CD4-positive, alpha-beta memory T cell (primary cell): ENCODE measurements at regions not wholly inside any gene's neighbourhood (a gene's known extent, or its start where the extent isn't known, plus 50 kb on each side); places are given as distances from the start of the nearest gene placed in this dataset.
A peak's percentile ranks its signal among the peaks of the same experiment; 100 is the strongest.
"Not testable (repeated sequence)": the region's sequence is repeated elsewhere in the genome, so short reads cannot be mapped to it uniquely, and the experiment has no call there.

Experiments
- CTCF ChIA-PET: fragments of 350-600 bp; sonication (Branson Sonifier 250); formaldehyde crosslinking; loops from one replicate; lab custom pipeline; 2021; ENCODE audit warnings: inconsistent platforms; ENCODE audit not compliant: partially characterized antibody; lab: Charles Lee
- POLR2A ChIA-PET: fragments of 350-600 bp; sonication (Branson Sonifier 250); formaldehyde crosslinking; loops from one replicate; lab custom pipeline; 2021; ENCODE audit not compliant: partially characterized antibody; lab: Charles Lee
- DNase-seq, 5 donors: peaks; one replicate each; pipeline versions ENCODE4 v3.0.0 to v3.0.0-alpha.2; 2020 to 2022; ENCODE audit warnings: mixed read lengths in 1 of 5
- H3K27ac ChIP-seq: one replicate; pipeline ENCODE4 v1.7.0; 2013; ENCODE audit warnings: low read depth, low read length
- H3K27me3 ChIP-seq: 2 replicates; pipeline ENCODE4 v1.7.0; 2013; ENCODE audit warnings: mild to moderate bottlenecking, low read length, moderate library complexity; ENCODE audit not compliant: insufficient read depth
- H3K36me3 ChIP-seq: 2 replicates; pipeline ENCODE4 v1.7.0; 2013; ENCODE audit warnings: mild to moderate bottlenecking, low read length, moderate library complexity; ENCODE audit not compliant: insufficient read depth
- H3K4me1 ChIP-seq: 2 replicates; pipeline ENCODE4 v1.7.0; 2013; ENCODE audit warnings: mild to moderate bottlenecking, low read length, moderate library complexity; ENCODE audit not compliant: insufficient read depth
- H3K4me3 ChIP-seq, 2 donors: one replicate each; pipeline ENCODE4 v1.7.0; 2013; ENCODE audit warnings: low read length in 2 of 2, mild to moderate bottlenecking in 1 of 2
- H3K9me3 ChIP-seq, 2 donors: one replicate each; pipeline ENCODE4 v1.7.0; 2013; ENCODE audit warnings: low read length in 2 of 2, control low read depth in 1 of 2; ENCODE audit not compliant: control insufficient read depth in 1 of 2
- H3K27ac Mint-ChIP-seq, 7 donors: one replicate each; pipeline ENCODE4 v1.8.0; 2020 to 2021; ENCODE audit warnings: mixed read lengths in 7 of 7, mild to moderate bottlenecking in 6 of 7, inconsistent platforms in 3 of 7, moderate library complexity in 3 of 7
- H3K27me3 Mint-ChIP-seq, 2 donors: one replicate each; pipeline ENCODE4 v1.8.0; 2020 to 2021; ENCODE audit warnings: mixed read lengths in 2 of 2
- H3K36me3 Mint-ChIP-seq, 2 donors: one replicate each; pipeline ENCODE4 v1.8.0; 2020 to 2021; ENCODE audit warnings: mixed read lengths in 2 of 2, inconsistent platforms in 1 of 2, mild to moderate bottlenecking in 1 of 2
- H3K4me1 Mint-ChIP-seq, 4 donors: one replicate each; pipeline ENCODE4 v1.8.0; 2020 to 2021; ENCODE audit warnings: mixed read lengths in 4 of 4, mild to moderate bottlenecking in 1 of 4
- H3K4me3 Mint-ChIP-seq, 8 donors: one replicate each; pipeline ENCODE4 v1.8.0; 2020 to 2021; ENCODE audit warnings: mixed read lengths in 8 of 8, mild to moderate bottlenecking in 7 of 8, moderate library complexity in 6 of 8, inconsistent platforms in 3 of 8
- H3K9me3 Mint-ChIP-seq, 8 donors: one replicate each; pipeline ENCODE4 v1.8.0; 2020 to 2021; ENCODE audit warnings: mixed read lengths in 8 of 8, mild to moderate bottlenecking in 5 of 8, inconsistent platforms in 3 of 8, moderate library complexity in 1 of 8
- intact Hi-C: fragments of 100-400 bp; cut with micrococcal nuclease; formaldehyde crosslinking; loops from one replicate; pipeline ENCODE4 v1.15.1; 2023

DNA sequence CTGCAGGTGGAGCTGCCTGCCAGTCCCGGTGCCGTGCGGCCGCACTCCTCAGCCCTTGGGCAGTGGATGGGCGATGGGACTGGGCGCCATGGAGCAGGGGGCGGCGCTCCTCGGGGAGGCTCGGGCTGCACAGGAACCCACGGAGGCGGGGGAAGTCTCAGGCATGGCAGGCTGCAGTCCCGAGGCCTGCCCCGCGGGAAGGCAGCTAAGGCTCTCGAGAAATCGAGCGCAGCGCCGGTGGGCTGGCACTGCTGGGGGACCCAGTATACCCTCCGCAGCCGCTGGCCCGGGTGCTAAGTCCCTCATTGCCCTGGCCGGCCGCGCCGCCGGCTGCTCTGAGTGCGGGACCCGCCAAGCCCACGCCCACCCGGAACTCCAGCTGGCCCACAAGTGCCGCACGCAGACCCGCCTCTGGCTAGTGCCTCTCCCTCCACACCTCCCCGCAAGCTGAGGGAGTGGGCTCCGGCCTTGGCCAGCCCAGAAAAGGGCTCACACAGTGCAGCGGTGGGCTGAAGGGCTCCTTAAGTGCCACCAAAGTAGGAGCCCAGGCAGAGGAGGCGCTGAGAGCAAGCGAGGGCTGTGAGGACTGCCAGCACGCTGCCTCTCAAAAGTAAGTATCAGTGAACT, 875.8 kb downstream of the LRFN5 start:
- intact Hi-C loops, H3K27me3 Mint-ChIP-seq, H3K36me3 Mint-ChIP-seq, H3K9me3 Mint-ChIP-seq, H3K36me3 ChIP-seq, H3K4me3 Mint-ChIP-seq, H3K9me3 ChIP-seq, POLR2A ChIA-PET, H3K27ac ChIP-seq, CTCF ChIA-PET, H3K27ac Mint-ChIP-seq, H3K27me3 ChIP-seq, H3K4me1 ChIP-seq, H3K4me3 ChIP-seq, H3K4me1 Mint-ChIP-seq: not testable (repeated sequence)
- DNase-seq: peak in 1 of 5 donors; percentile 24

DNA sequence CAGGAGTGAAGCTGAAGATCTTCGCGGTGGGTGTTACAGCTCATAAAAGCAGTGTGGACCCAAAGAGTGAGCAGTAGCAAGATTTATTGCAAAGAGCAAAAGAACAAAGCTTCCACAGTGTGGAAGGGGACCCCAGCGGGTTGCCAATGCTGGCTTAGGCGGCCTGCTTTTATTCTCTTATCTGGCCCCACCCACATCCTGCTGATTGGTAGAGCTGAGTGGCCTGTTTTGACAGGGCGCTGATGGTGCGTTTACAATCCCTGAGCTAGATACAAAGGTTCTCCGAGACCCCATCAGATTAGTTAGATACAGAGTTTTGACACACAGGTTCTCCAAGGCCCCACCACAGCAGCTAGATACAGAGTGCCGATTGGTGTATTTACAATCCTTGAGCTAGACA, 875.0 kb downstream of the LRFN5 start:
- CTCF ChIA-PET, H3K4me1 ChIP-seq, H3K36me3 ChIP-seq, H3K9me3 Mint-ChIP-seq, intact Hi-C loops, H3K27me3 ChIP-seq, H3K27ac Mint-ChIP-seq, H3K27ac ChIP-seq, H3K36me3 Mint-ChIP-seq, H3K27me3 Mint-ChIP-seq, POLR2A ChIA-PET, DNase-seq, H3K4me3 ChIP-seq, H3K9me3 ChIP-seq, H3K4me1 Mint-ChIP-seq, H3K4me3 Mint-ChIP-seq: not testable (repeated sequence)

DNA sequence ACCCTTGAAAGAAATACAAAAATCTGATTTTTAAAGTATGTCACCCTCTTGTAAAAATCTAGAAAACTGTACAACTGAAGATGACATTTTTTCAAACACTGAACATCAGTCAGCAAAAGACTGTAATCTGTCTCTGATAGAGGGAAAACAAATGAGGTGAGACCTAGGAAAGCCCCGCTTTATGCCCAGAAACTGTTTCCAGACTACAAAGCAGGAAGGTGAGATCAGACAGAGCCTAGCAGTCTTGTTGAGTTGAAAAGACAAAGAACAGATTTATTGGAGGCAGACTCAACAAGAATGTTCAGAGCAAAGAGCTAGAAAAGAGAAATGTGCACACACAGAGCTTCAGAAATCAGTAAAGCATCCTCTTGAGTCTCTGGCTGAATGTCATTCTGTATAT, 873.6 kb downstream of the LRFN5 start:
- Mint-ChIP-seq H3K4me3 (no peak overlapping the region), H3K9me3 (peaks cover 0 to 5% (median under 1%) of the 10 kb centered on the region in 8 donors), H3K27ac (no peak overlapping the region), H3K27me3 (no peaks in the 10 kb centered on the region), H3K36me3 (no peaks in the 10 kb centered on the region), H3K4me1 (no peaks in the 10 kb centered on the region)
- ChIA-PET POLR2A (no interaction called here), CTCF (no interaction called here)
- intact Hi-C loops: no loop called here
- Histone ChIP-seq H3K27ac (no peak overlapping the region), H3K27me3 (no peaks in the 10 kb centered on the region), H3K9me3 (no peaks in the 10 kb centered on the region), H3K4me3 (no peak overlapping the region), H3K4me1 (no peaks in the 10 kb centered on the region), H3K36me3 (no peaks in the 10 kb centered on the region)
- no peak for DNase-seq

DNA sequence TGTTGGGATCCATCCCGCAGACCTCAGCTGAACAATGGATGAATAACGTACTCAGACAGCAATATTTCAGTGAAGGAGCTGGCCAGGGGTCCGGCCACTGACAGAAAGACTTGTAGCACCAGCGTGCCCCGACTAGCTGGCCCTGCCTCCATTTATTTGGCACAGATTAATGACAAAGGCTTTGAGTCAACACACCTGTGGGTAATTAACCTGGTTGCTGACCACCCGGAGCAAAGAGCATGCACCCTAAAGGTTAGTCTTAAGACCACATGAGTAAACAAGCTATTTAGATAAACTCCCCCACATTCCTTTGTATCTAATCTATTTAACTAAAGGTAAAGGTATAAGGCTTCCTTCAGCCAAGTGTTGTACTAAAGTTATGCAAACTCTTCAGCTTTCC, 868.6 kb downstream of the LRFN5 start:
- Histone ChIP-seq H3K4me3 (no peak overlapping the region), H3K27me3 (no peaks in the 10 kb centered on the region), H3K36me3 (no peaks in the 10 kb centered on the region), H3K4me1 (no peaks in the 10 kb centered on the region), H3K9me3 (no peaks in the 10 kb centered on the region), H3K27ac (no peak overlapping the region)
- no peak overlapping the region for H3K4me3 Mint-ChIP-seq
- DNase-seq: no peak
- H3K4me1 Mint-ChIP-seq: no peaks in the 10 kb centered on the region
- no peaks in the 10 kb centered on the region for H3K27me3 Mint-ChIP-seq
- no peak overlapping the region for H3K27ac Mint-ChIP-seq
- no peaks in the 10 kb centered on the region for H3K36me3 Mint-ChIP-seq
- intact Hi-C loops: no loop called here
- peaks cover 0 to 10% (median 2%) of the 10 kb centered on the region in 8 donors for H3K9me3 Mint-ChIP-seq
- ChIA-PET POLR2A (no interaction called here), CTCF (no interaction called here)

DNA sequence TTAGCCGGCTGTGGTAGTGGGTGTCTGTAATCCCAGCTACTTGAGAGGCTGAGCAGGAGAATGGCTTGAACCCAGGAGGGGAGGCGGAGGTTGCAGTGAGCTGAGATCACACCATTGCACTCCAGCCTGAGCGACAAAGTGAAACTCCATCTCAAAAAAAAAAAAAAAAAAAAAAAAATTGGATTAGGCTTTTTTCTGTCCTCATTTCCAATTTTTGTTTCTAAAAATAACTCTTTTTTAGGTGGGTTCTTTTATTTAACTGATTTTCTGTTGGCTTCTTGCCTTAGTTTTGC, 863.7 kb downstream of the LRFN5 start:
- H3K4me3 ChIP-seq: no peak overlapping the region
- no peaks in the 10 kb centered on the region for H3K27me3 ChIP-seq
- no peaks in the 10 kb centered on the region for H3K4me1 Mint-ChIP-seq
- H3K9me3 ChIP-seq: no peaks in the 10 kb centered on the region
- H3K27me3 Mint-ChIP-seq: no peaks in the 10 kb centered on the region
- H3K4me1 ChIP-seq: no peaks in the 10 kb centered on the region
- intact Hi-C loops: no loop called here
- H3K9me3 Mint-ChIP-seq: peaks cover 0 to 12% (median 3%) of the 10 kb centered on the region in 8 donors
- H3K4me3 Mint-ChIP-seq: no peak overlapping the region
- no peaks in the 10 kb centered on the region for H3K36me3 ChIP-seq
- H3K27ac ChIP-seq: no peak overlapping the region
- ChIA-PET POLR2A (no interaction called here), CTCF (interaction anchor here (0.7 kb wide), 2 partner anchors 8 to 814 kb away, joined by 3 read pairs; no protein-coding TSS in a partner anchor)
- H3K27ac Mint-ChIP-seq: no peak overlapping the region
- DNase-seq: no peak
- H3K36me3 Mint-ChIP-seq: no peaks in the 10 kb centered on the region

DNA sequence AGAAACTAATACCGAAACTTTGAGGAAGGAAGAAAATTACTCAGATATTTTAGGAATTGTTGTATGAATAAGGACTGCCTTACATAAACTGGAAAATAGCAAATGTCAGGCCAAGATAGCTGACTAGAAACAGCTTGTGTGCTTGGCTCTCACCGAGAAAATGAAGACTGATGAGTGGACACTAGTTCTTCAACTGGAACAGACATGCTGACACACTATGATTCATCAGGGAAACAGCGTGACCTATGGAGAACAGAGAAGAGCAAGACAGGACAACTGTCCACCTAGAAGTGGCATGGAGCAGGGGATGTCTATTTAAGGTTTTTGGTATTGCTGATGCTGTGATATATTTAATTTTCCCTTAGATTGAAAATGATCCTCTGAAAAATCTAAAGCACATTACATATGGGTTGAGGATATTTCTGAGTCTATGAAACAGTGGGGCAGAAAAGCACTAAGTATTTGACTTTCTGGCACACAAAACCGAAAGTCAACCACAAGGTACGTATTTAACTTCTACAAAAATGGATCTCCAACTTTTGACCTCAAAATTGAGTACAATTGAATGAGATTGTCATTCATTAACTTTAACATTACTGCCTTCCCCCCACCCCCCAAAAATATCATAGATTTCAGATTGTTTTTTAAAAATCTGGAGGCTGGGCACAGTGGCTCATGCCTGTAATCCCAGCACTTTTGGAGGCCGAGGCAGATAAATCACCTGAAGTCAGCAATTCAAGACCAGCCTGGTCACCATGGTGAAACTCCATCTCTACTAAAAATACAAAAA, 863.2 kb downstream of the LRFN5 start:
- Mint-ChIP-seq H3K4me3 (no peak overlapping the region), H3K27ac (no peak overlapping the region), H3K27me3 (no peaks in the 10 kb centered on the region), H3K9me3 (peaks cover 0 to 9% (median 3%) of the 10 kb centered on the region in 8 donors), H3K36me3 (no peaks in the 10 kb centered on the region), H3K4me1 (no peaks in the 10 kb centered on the region)
- no peak overlapping the region for H3K27ac ChIP-seq
- H3K27me3 ChIP-seq: no peaks in the 10 kb centered on the region
- ChIA-PET POLR2A (no interaction called here), CTCF (no interaction called here)
- intact Hi-C loops: no loop called here
- no peak for DNase-seq
- no peaks in the 10 kb centered on the region for H3K4me1 ChIP-seq
- H3K4me3 ChIP-seq: no peak overlapping the region
- H3K9me3 ChIP-seq: no peaks in the 10 kb centered on the region
- no peaks in the 10 kb centered on the region for H3K36me3 ChIP-seq

DNA sequence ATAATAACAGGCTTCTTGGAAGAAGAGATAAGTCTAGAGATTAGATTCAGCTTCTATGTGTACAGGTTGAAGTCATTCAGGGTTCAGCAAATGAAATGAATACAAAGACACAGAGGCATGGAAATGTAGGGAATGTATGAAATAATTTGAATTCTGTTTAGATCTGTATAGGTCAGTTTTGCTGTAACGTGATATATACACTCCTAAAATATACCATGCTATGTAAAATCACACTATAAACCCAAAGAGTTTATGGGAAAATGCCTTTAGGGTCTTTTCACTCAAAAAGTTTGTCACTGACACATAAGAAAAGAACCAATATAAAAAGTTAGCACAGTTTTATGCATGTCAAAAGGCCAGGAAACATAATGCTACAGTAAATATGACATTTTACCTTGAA, 854.0 kb downstream of the LRFN5 start:
- no peaks in the 10 kb centered on the region for H3K4me1 Mint-ChIP-seq
- intact Hi-C loops: no loop called here
- no peaks in the 10 kb centered on the region for H3K36me3 Mint-ChIP-seq
- Histone ChIP-seq H3K4me1 (no peaks in the 10 kb centered on the region), H3K27ac (no peak overlapping the region), H3K27me3 (no peaks in the 10 kb centered on the region), H3K9me3 (no peaks in the 10 kb centered on the region), H3K4me3 (no peak overlapping the region), H3K36me3 (no peaks in the 10 kb centered on the region)
- H3K9me3 Mint-ChIP-seq: peaks cover 0 to 7% (median 4%) of the 10 kb centered on the region in 8 donors
- no peak for DNase-seq
- H3K27ac Mint-ChIP-seq: no peak overlapping the region
- CTCF ChIA-PET: no interaction called here
- no peaks in the 10 kb centered on the region for H3K27me3 Mint-ChIP-seq
- POLR2A ChIA-PET: no interaction called here
- no peak overlapping the region for H3K4me3 Mint-ChIP-seq
